GM12874 (cell line): ENCODE measurements at regions not wholly inside any gene's neighbourhood (a gene's known extent, or its start where the extent isn't known, plus 50 kb on each side); places are given as distances from the start of the nearest gene placed in this dataset.

Experiments used
- CTCF ChIP-seq: IDR thresholded peaks from 2 replicates; pipeline ENCODE4 v1.5.1; 2011; ENCODE audit warnings: low read depth, mild to moderate bottlenecking, control low read depth, low read length, moderate library complexity; ENCODE audit not compliant: insufficient read depth

DNA sequence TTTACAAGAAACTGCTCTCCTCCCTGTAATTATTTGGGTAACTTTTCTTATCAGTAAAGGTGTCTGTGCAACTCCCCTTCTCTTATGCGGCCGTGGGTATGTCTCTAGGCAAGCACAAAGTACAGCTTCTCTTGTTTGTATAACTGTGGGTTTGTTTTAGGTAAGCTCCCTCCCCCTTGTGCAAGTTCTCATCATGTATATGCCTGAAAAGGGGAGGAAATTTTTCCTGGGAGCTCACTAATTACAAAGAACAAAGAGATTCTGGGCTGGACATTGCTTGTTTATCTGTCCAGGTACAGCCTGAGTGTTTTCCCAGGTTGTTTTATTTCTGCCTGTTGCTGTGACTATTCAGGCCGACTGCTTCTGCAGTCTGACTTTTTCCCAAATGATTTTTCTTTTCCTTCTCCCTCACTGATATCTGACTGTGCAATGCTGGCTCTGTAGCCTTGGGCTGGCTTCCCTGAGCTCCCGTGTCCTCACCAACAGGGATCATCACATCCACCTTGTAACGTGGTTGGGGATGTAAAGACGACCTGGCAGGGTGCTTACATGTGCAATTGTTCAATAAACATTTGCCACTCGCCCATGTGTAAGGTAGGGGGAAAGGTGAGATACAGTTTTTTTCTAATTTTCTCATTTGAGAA, 916.5 kb downstream of the AACS start:
- no peak for TF ChIP-seq CTCF

GRCh38 chr12:125983094-125983783, 918.0 kb downstream of the AACS start:
- no peak for TF ChIP-seq CTCF

DNA sequence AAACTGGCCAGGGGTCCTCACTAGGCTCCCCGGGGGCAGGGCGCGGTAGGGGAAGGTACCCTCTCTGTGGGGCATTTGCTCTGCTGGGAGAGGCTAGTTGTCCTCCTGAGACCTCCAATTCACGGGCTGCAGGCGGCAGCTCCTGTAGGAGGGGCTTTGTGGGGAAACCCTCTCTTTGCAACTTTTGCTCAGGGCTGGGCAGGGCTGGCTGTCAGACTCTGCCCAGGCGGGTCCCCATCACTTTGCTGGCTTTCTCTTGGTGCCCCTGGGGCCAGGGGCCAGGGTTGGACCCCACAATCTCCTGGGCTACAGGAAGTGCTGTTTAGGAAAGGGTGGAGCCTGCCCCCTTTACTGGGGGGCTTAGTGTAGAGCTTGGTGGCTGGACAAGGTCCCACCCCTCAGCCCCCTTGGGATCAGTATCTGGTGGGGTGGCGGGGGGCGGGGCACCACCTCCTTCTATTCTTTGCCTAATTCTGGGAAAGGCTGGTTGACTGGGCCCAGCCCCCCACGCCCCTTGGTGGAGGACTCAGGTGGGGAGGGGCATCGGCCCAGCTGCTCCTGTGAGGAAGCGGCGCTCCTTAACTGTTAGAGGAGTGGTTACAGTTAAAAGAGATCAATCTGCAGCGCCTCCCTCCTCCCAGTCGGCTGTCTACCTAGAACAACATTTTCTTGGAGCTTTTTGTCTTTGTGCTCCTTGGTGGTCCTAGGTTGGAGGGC, 918.7 kb downstream of the AACS start:
- TF ChIP-seq CTCF, result no peak

DNA sequence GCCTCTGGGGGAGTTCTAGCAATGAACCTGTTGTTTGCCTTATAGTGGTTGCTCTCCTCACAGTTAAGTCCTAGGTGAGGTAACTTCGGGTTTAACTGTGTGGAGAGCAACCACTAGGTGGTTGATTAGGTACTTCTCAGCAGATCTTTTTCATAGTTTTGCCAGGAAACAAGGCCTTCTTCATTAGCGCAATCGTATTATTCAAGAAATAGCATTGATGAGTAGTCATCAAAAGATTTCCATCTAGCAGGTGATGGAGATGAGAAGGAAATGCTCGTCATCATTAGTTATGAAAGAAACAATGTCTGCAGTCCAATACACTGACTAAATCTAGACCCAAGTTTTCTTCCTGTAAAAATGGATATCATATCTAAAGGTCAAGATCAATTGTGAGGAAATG, 923.3 kb downstream of the AACS start:
- TF ChIP-seq CTCF, result no peak

GRCh38 chr12:125989696-125990095, 924.5 kb downstream of the AACS start:
- TF ChIP-seq CTCF, result no peak

DNA sequence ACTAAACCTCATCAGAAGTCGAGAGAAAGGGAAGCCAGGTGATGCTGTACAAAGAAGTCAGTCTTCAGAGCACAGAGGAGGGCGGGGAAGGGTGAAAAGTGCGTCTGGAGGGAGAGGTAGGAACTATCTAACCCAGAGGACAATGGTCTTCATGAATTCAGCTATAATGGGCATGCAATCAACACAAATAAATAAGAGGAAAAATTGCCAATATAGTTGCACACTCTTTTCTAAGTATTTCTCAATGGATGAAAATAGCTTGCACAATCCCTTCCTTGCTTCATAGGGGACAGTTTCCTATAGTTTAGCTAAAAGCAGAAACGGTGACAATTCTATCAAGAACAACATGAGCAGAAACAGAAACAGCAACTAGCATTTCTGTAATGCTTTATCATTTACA, 931.2 kb downstream of the AACS start:
- TF ChIP-seq CTCF, result no peak

DNA sequence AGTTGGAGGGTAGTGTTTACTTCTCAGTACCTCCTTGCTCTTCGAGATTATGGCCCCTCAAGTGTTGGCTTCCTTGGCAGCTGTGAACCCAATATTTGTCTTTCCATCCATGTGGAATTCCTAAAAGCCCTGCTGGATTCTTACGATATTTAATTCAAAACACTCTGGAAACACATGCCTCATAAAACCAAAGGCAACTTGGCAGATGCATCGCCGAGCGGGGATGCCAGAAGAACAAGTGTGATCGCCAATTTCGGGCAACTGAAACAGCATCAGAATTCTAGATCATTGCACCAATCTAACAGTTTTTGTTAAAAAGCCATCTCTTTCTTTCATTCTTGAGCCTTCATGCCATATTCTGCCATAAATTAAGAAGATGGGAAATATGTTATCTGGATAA, 934.4 kb downstream of the AACS start:
- no peak for TF ChIP-seq CTCF
